Endothelial cell (in vitro differentiated cells): ENCODE measurements at regions not wholly inside any gene's neighbourhood (a gene's known extent, or its start where the extent isn't known, plus 50 kb on each side); places are given as distances from the start of the nearest gene placed in this dataset.

Experiments
- DNase-seq: peaks from one replicate; pipeline ENCODE4 v3.0.0; 2021; ENCODE audit warnings: low spot score
- H3K27ac Mint-ChIP-seq: one replicate; pipeline ENCODE4 v1.8.0; 2021; ENCODE audit warnings: mixed read lengths, inconsistent platforms; ENCODE audit not compliant: unreplicated experiment
- H3K27me3 Mint-ChIP-seq: one replicate; pipeline ENCODE4 v1.8.0; 2021; ENCODE audit warnings: mild to moderate bottlenecking, moderate library complexity, mixed read lengths, inconsistent platforms; ENCODE audit not compliant: unreplicated experiment
- H3K36me3 Mint-ChIP-seq: one replicate; pipeline ENCODE4 v1.8.0; 2021; ENCODE audit warnings: mild to moderate bottlenecking, low read depth, mixed read lengths, inconsistent platforms; ENCODE audit not compliant: unreplicated experiment
- H3K4me1 Mint-ChIP-seq: one replicate; pipeline ENCODE4 v1.8.0; 2021; ENCODE audit warnings: mild to moderate bottlenecking, mixed read lengths, inconsistent platforms; ENCODE audit not compliant: unreplicated experiment
- H3K4me3 Mint-ChIP-seq: one replicate; pipeline ENCODE4 v1.8.0; 2021; ENCODE audit warnings: mild to moderate bottlenecking, mixed read lengths, inconsistent platforms; ENCODE audit not compliant: unreplicated experiment
- H3K9me3 Mint-ChIP-seq: one replicate; pipeline ENCODE4 v1.8.0; 2021; ENCODE audit warnings: mixed read lengths, inconsistent platforms; ENCODE audit not compliant: unreplicated experiment
- TF ChIP-seq, protein P1 (sequence below): fragments of 200-600 bp; sonication (generic); IDR thresholded peaks from one replicate; pipeline ENCODE4 v1.5.0; 2021; ENCODE audit warnings: antibody characterized with exemption; ENCODE audit not compliant: unreplicated experiment

DNA sequence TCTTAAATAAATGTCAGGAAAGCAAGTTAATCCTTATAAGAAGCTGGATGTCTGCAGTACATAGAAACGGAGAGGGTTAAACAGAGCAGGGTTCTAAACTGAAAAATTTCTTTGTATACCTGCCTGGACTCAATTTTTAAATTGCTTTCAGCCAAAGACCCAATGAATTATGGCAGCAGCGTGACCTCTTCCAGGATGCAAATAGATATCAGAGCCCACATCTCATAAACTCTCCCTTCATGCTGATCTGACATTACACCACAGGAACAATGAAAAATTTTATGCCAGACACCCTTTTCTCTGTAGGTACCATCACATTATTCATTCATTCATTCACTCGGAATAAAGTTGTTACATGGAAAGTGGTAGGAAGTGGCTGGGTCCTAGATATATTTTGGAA is 236.4 kb downstream of the NUF2 start:
- H3K27ac Mint-ChIP-seq, result no peak overlapping the region
- H3K4me3 Mint-ChIP-seq, result no peak overlapping the region
- no peaks in the 10 kb centered on the region for H3K27me3 Mint-ChIP-seq
- no peaks in the 10 kb centered on the region for H3K36me3 Mint-ChIP-seq
- DNase-seq, result no peak
- peaks cover 8% of the 10 kb centered on the region for H3K4me1 Mint-ChIP-seq
- no peaks in the 10 kb centered on the region for H3K9me3 Mint-ChIP-seq
- TF ChIP-seq, protein P1, sequence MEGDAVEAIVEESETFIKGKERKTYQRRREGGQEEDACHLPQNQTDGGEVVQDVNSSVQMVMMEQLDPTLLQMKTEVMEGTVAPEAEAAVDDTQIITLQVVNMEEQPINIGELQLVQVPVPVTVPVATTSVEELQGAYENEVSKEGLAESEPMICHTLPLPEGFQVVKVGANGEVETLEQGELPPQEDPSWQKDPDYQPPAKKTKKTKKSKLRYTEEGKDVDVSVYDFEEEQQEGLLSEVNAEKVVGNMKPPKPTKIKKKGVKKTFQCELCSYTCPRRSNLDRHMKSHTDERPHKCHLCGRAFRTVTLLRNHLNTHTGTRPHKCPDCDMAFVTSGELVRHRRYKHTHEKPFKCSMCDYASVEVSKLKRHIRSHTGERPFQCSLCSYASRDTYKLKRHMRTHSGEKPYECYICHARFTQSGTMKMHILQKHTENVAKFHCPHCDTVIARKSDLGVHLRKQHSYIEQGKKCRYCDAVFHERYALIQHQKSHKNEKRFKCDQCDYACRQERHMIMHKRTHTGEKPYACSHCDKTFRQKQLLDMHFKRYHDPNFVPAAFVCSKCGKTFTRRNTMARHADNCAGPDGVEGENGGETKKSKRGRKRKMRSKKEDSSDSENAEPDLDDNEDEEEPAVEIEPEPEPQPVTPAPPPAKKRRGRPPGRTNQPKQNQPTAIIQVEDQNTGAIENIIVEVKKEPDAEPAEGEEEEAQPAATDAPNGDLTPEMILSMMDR, result no peak

DNA sequence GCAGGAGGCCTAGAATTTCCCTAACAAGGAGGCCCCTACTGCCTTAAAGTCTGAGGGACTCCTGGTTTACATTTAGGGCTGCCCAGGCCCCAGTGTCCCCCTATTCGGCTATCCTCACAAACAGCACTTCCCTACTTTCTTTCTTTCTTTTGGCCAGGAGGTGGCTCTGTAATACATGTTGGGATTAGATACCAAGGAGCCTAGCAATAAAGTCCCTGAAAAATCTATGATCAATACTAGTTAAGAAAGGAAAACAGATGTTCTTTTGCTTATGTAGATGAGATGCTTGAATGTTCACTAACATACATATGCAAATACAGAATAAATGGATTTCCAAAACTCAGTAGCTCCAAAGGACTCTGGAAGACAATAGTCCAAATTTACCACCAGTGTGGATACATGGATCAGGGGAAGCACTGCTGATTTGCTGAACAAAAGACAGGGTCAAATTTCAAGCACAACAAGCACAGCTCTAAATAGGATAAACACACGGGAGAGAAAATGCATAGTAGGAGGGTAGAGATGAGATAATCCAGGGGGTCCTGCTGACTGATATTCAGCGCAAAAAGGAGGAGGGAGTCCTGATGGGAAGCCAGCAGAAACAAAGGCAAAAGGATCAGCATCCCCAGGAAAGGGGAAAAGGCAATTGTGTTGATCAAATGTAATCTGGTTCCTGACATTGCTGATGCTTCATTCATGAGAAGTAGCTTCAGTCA is 240.0 kb downstream of the NUF2 start:
- peaks cover 12% of the 10 kb centered on the region for H3K4me1 Mint-ChIP-seq
- H3K9me3 Mint-ChIP-seq, result no peaks in the 10 kb centered on the region
- no peaks in the 10 kb centered on the region for H3K36me3 Mint-ChIP-seq
- DNase-seq, result peak; percentile 5
- H3K27me3 Mint-ChIP-seq, result peaks cover 3% of the 10 kb centered on the region
- TF ChIP-seq, protein P1, result no peak
- H3K4me3 Mint-ChIP-seq, result no peak overlapping the region
- H3K27ac Mint-ChIP-seq, result no peak overlapping the region

DNA sequence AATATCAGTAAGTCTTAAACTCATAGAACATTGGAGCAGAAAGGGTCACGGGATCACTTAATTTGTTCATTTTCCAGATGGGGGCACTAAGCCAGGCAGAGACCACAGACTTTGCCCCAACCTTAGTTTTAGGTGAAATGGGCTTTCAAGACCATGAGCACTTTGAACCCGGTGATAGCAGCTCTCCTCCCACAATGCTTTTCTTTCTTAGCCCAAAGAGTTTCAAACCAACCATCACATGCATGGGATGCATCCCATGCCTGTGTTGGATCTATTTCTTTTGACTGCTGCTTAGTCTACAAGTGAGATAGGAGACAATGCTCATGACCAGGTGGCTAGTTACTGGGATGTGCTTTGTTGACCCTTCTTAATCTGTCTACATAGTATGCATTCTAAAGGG is 240.6 kb downstream of the NUF2 start:
- TF ChIP-seq, protein P1, result no peak
- Mint-ChIP-seq H3K9me3 (no peaks in the 10 kb centered on the region), H3K4me3 (no peak overlapping the region), H3K27me3 (peaks cover 3% of the 10 kb centered on the region), H3K4me1 (peaks cover 12% of the 10 kb centered on the region), H3K36me3 (no peaks in the 10 kb centered on the region), H3K27ac (no peak overlapping the region)
- DNase-seq, result no peak

DNA sequence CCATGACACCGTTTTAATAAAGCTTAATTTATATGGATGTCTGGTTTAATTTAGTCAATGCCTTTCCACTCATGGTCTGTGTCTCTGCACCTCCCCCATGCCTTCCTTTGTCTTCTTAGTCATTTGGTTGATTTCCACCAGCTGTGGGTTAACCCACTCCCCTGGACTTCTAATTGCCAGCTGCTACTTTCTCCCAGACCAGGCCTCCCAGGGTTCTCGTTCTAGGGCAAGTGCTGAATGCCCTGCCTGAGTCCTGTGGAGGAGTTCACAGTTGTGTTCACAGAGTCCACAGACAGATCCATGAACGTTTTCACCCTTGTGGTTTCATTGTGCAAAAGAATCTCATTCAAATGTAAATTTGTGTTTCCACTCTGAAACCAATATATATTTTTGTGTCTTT is 243.4 kb downstream of the NUF2 start:
- TF ChIP-seq, protein P1, result no peak
- Mint-ChIP-seq H3K4me3 (no peak overlapping the region), H3K27ac (no peak overlapping the region), H3K4me1 (peaks cover 12% of the 10 kb centered on the region), H3K9me3 (no peaks in the 10 kb centered on the region), H3K27me3 (peaks cover 3% of the 10 kb centered on the region), H3K36me3 (no peaks in the 10 kb centered on the region)
- DNase-seq, result no peak

DNA sequence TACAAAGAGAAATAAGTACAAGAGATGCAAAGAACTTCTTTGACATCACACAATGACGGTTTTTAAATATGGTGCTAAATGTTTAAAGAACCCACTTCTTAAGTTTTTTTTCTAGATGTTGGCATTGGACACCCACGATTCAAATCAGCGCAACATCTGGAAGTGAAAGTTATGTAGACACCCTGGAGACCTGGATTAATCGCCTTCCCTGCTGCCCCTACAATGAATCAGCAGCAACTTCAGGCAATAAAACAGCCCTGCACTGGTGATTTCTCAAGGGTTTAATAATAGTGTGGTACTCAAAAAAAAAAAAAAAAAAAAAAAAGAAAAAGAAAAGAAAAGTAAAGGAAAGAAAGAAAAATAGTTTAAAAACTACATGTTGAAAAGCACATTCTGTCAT is 248.3 kb downstream of the NUF2 start:
- no peaks in the 10 kb centered on the region for H3K36me3 Mint-ChIP-seq
- peaks cover 2% of the 10 kb centered on the region for H3K4me1 Mint-ChIP-seq
- no peak overlapping the region for H3K27ac Mint-ChIP-seq
- H3K9me3 Mint-ChIP-seq, result no peaks in the 10 kb centered on the region
- DNase-seq, result no peak
- H3K27me3 Mint-ChIP-seq, result peaks cover 3% of the 10 kb centered on the region
- TF ChIP-seq, protein P1, result no peak
- H3K4me3 Mint-ChIP-seq, result no peak overlapping the region
